Left ventricle myocardium inferior (tissue), 1 donor: ENCODE measurements at regions not wholly inside any gene's neighbourhood (a gene's known extent, or its start where the extent isn't known, plus 50 kb on each side); places are given as distances from the start of the nearest gene placed in this dataset.

Source experiments
- DNase-seq: peaks from one replicate; pipeline ENCODE4 v3.0.0-alpha.2; 2020
- H3K27ac ChIP-seq: fragments of 200-600 bp; replicated peaks from 2 replicates; pipeline ENCODE4 v1.8.0; 2021
- H3K27me3 ChIP-seq: fragments of 200-600 bp; 2 replicates; pipeline ENCODE4 v1.8.0; 2021; ENCODE audit warnings: low read depth
- H3K36me3 ChIP-seq: fragments of 200-600 bp; 2 replicates; pipeline ENCODE4 v1.8.0; 2021
- H3K4me1 ChIP-seq: fragments of 200-600 bp; 2 replicates; pipeline ENCODE4 v1.8.0; 2021
- H3K4me3 ChIP-seq: fragments of 200-600 bp; 2 replicates; pipeline ENCODE4 v1.8.0; 2021; ENCODE audit warnings: mild to moderate bottlenecking, moderate library complexity
- H3K9me3 ChIP-seq: fragments of 200-600 bp; replicated peaks from 2 replicates; pipeline ENCODE4 v1.8.0; 2021
- CTCF ChIP-seq: fragments of 200-600 bp; IDR thresholded peaks from 2 replicates; pipeline ENCODE4 v1.8.0; 2021; ENCODE audit warnings: antibody characterized with exemption, mild to moderate bottlenecking, borderline replicate concordance
- intact Hi-C: fragments of 100-400 bp; cut with micrococcal nuclease; formaldehyde crosslinking; loops from one replicate; pipeline ENCODE4 v1.11.0; 2022
- donor health status: DM: no; HTN: yes; CAD: no; lungs with severe emphysema.

GRCh38 chr22:48528221-48528915, 1299.3 kb downstream of the BRD1 start:
- no peak for TF ChIP-seq CTCF
- Histone ChIP-seq H3K4me3 (no peak overlapping the region), H3K4me1 (no peaks in the 10 kb centered on the region), H3K36me3 (no peaks in the 10 kb centered on the region), H3K27me3 (peaks cover 85% of the 10 kb centered on the region), H3K27ac (no peak overlapping the region), H3K9me3 (no peaks in the 10 kb centered on the region)
- intact Hi-C loops = no loop called here
- no peak for DNase-seq

GRCh38 chr22:48523761-48524160, 1303.9 kb downstream of the BRD1 start:
- peaks cover 88% of the 10 kb centered on the region for H3K27me3 ChIP-seq
- no peaks in the 10 kb centered on the region for H3K4me1 ChIP-seq

GRCh38 chr22:48523091-48523490, 1304.6 kb downstream of the BRD1 start:
- no peak overlapping the region for H3K4me3 ChIP-seq
- peaks cover 88% of the 10 kb centered on the region for H3K27me3 ChIP-seq
- intact Hi-C loops = no loop called here
- no peak for DNase-seq
- H3K9me3 ChIP-seq = no peaks in the 10 kb centered on the region
- no peak for TF ChIP-seq CTCF
- H3K36me3 ChIP-seq = no peaks in the 10 kb centered on the region
- H3K4me1 ChIP-seq = no peaks in the 10 kb centered on the region
- no peak overlapping the region for H3K27ac ChIP-seq

More at GRCh38 chr22:48523761-48524160, 1303.9 kb downstream of the BRD1 start:
- no peaks in the 10 kb centered on the region for H3K36me3 ChIP-seq
- no peak overlapping the region for H3K4me3 ChIP-seq
- no peak for DNase-seq
- H3K9me3 ChIP-seq = no peaks in the 10 kb centered on the region
- TF ChIP-seq CTCF = no peak
- H3K27ac ChIP-seq = no peak overlapping the region
- intact Hi-C loops = no loop called here

GRCh38 chr22:48522271-48522670, 1305.4 kb downstream of the BRD1 start:
- Histone ChIP-seq H3K4me3 (no peak overlapping the region), H3K27ac (no peak overlapping the region), H3K4me1 (no peaks in the 10 kb centered on the region), H3K27me3 (peaks cover 88% of the 10 kb centered on the region), H3K36me3 (no peaks in the 10 kb centered on the region), H3K9me3 (no peaks in the 10 kb centered on the region)
- no peak for DNase-seq
- intact Hi-C loops = no loop called here
- no peak for TF ChIP-seq CTCF

- Histone ChIP-seq H3K9me3 (no peaks in the 10 kb centered on the region), H3K27me3 (peaks cover 84% of the 10 kb centered on the region), H3K36me3 (no peaks in the 10 kb centered on the region), H3K4me1 (no peaks in the 10 kb centered on the region), H3K4me3 (no peak overlapping the region), H3K27ac (no peak overlapping the region)
- no peak for DNase-seq
- TF ChIP-seq CTCF = no peak
- intact Hi-C loops = no loop called here
Observed at GRCh38 chr22:48520884-48521588, 1306.6 kb downstream of the BRD1 start.
